ENCODE measurements at regions not wholly inside any gene's neighbourhood (a gene's known extent, or its start where the extent isn't known, plus 50 kb on each side); places are given as distances from the start of the nearest gene placed in this dataset.
A peak's percentile ranks its signal among the peaks of the same experiment; 100 is the strongest.

- Histone ChIP-seq H3K4me3 (ENCODE audit: severe bottlenecking) (peak overlapping the region; percentile 6), H3K9me3 (ENCODE audit: severe bottlenecking) (no peaks in the 10 kb centered on the region), H3K27ac (ENCODE audit: poor library complexity, severe bottlenecking) (peak overlapping the region; percentile 40), H3K27me3 (ENCODE audit: insufficient read depth, poor library complexity, severe bottlenecking) (no peaks in the 10 kb centered on the region), H3K4me1 (ENCODE audit: insufficient read depth, poor library complexity, severe bottlenecking) (peaks cover 14% of the 10 kb centered on the region), H3K36me3 (ENCODE audit: low read depth) (no peaks in the 10 kb centered on the region)
- DNase-seq (ENCODE audit: low spot score) = no peak
- ATAC-seq (ENCODE audit: low read depth) = peak; percentile 72
- no peak for TF ChIP-seq CTCF (IDR thresholded peaks at IDR 0.05; ENCODE audit: poor library complexity, severe bottlenecking)
Observed at GRCh38 chr5:32990593-32991420, 279.7 kb downstream of the NPR3 start.

- H3K9me3 ChIP-seq (ENCODE audit: severe bottlenecking) = no peaks in the 10 kb centered on the region
- no peaks in the 10 kb centered on the region for H3K27me3 ChIP-seq (ENCODE audit: insufficient read depth, poor library complexity, severe bottlenecking)
- H3K36me3 ChIP-seq (ENCODE audit: low read depth) = no peaks in the 10 kb centered on the region
- DNase-seq (ENCODE audit: low spot score) (no peak), ATAC-seq (ENCODE audit: low read depth) (peak; percentile 24; the same call in 1 of the 3 replicates)
- H3K27ac ChIP-seq (ENCODE audit: poor library complexity, severe bottlenecking) = peak overlapping the region; percentile 40
- no peak for TF ChIP-seq CTCF (IDR thresholded peaks at IDR 0.05; ENCODE audit: poor library complexity, severe bottlenecking)
- no peak overlapping the region for H3K4me3 ChIP-seq (ENCODE audit: severe bottlenecking)
- H3K4me1 ChIP-seq (ENCODE audit: insufficient read depth, poor library complexity, severe bottlenecking) = peaks cover 14% of the 10 kb centered on the region
Observed at GRCh38 chr5:32991421-32991815, 280.3 kb downstream of the NPR3 start.

GRCh38 chr5:32996336-32996735, 285.2 kb downstream of the NPR3 start:
- no peak for TF ChIP-seq CTCF (IDR thresholded peaks at IDR 0.05; ENCODE audit: poor library complexity, severe bottlenecking)
- DNase-seq (ENCODE audit: low spot score) = no peak
- Histone ChIP-seq H3K4me3 (ENCODE audit: severe bottlenecking) (no peak overlapping the region), H3K9me3 (ENCODE audit: severe bottlenecking) (no peaks in the 10 kb centered on the region), H3K4me1 (ENCODE audit: insufficient read depth, poor library complexity, severe bottlenecking) (peaks cover 2% of the 10 kb centered on the region), H3K27me3 (ENCODE audit: insufficient read depth, poor library complexity, severe bottlenecking) (no peaks in the 10 kb centered on the region), H3K36me3 (ENCODE audit: low read depth) (no peaks in the 10 kb centered on the region), H3K27ac (ENCODE audit: poor library complexity, severe bottlenecking) (no peak overlapping the region)
- no peak for ATAC-seq (ENCODE audit: low read depth)

GRCh38 chr5:33008751-33009418, 297.8 kb downstream of the NPR3 start:
- Histone ChIP-seq H3K9me3 (ENCODE audit: severe bottlenecking) (peaks cover 10% of the 10 kb centered on the region), H3K27me3 (ENCODE audit: insufficient read depth, poor library complexity, severe bottlenecking) (no peaks in the 10 kb centered on the region), H3K27ac (ENCODE audit: poor library complexity, severe bottlenecking) (peak overlapping the region; percentile 9), H3K36me3 (ENCODE audit: low read depth) (no peaks in the 10 kb centered on the region), H3K4me3 (ENCODE audit: severe bottlenecking) (no peak overlapping the region), H3K4me1 (ENCODE audit: insufficient read depth, poor library complexity, severe bottlenecking) (peaks cover 10% of the 10 kb centered on the region)
- ATAC-seq (ENCODE audit: low read depth) (peak; percentile 95), DNase-seq (ENCODE audit: low spot score) (no peak)
- TF ChIP-seq CTCF (IDR thresholded peaks at IDR 0.05; ENCODE audit: poor library complexity, severe bottlenecking) = no peak
